Rectal smooth muscle tissue (tissue), 1 donor: ENCODE measurements at regions not wholly inside any gene's neighbourhood (a gene's known extent, or its start where the extent isn't known, plus 50 kb on each side); places are given as distances from the start of the nearest gene placed in this dataset.
"Not testable (repeated sequence)": the region's sequence is repeated elsewhere in the genome, so short reads cannot be mapped to it uniquely, and the experiment has no call there.

Experiments
- H3K27ac ChIP-seq: one replicate; pipeline ENCODE4 v1.7.0; 2013; ENCODE audit warnings: low read depth, low read length, inconsistent platforms
- H3K27me3 ChIP-seq: one replicate; pipeline ENCODE4 v1.7.0; 2013; ENCODE audit warnings: low read length; ENCODE audit not compliant: control insufficient read depth, insufficient read depth
- H3K36me3 ChIP-seq: one replicate; pipeline ENCODE4 v1.7.0; 2013; ENCODE audit warnings: low read length; ENCODE audit not compliant: control insufficient read depth, insufficient read depth
- H3K4me1 ChIP-seq: one replicate; pipeline ENCODE4 v1.7.0; 2013; ENCODE audit warnings: low read length; ENCODE audit not compliant: control insufficient read depth, insufficient read depth
- H3K4me3 ChIP-seq: one replicate; pipeline ENCODE4 v1.7.0; 2013; ENCODE audit warnings: low read length
- H3K9ac ChIP-seq: one replicate; pipeline ENCODE4 v1.7.0; 2013; ENCODE audit warnings: low read length

DNA sequence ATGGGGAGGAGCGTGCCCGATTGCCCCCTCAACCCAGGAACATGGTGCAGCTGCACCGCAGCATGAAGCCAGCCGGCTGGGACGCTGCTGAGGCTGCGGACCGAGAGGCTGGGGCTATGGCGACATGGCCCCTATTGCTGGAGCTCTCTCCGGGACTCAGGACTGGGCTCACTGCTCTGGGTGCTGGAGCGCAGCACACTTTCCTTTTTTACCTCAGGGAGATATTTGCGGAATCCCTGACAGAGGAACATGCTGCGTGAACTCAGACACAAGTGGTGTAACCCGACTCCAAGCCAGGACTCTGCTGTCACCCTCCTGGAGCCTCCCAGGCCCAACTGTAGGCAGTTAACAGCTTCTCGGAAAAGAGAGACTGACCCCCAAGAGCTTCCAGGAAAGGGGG lies 137.2 kb upstream of the NBPF9 start:
- not testable (repeated sequence) for H3K9ac ChIP-seq, H3K36me3 ChIP-seq, H3K4me1 ChIP-seq, H3K27ac ChIP-seq, H3K27me3 ChIP-seq, H3K4me3 ChIP-seq

DNA sequence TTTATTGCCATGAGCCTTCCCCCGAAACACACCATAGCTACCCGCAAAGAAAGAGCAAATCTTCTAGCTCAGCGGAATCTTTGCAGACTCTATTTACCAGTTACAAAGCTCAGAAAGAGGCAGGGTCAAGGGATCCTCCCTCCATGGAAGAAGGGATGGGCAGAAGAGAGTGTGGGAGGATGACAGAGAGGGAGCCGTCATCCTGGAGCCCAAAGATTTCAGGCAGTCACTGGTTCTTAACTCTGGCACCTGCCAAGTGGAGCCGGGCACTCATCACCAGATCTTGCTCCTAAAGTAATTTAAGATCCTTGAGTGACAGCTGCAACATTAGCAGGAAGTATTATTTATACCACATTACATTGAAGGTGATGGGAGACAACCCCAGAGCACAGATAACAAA lies 137.9 kb upstream of the NBPF9 start:
- not testable (repeated sequence) for H3K9ac ChIP-seq, H3K36me3 ChIP-seq, H3K4me3 ChIP-seq, H3K4me1 ChIP-seq, H3K27me3 ChIP-seq, H3K27ac ChIP-seq

DNA sequence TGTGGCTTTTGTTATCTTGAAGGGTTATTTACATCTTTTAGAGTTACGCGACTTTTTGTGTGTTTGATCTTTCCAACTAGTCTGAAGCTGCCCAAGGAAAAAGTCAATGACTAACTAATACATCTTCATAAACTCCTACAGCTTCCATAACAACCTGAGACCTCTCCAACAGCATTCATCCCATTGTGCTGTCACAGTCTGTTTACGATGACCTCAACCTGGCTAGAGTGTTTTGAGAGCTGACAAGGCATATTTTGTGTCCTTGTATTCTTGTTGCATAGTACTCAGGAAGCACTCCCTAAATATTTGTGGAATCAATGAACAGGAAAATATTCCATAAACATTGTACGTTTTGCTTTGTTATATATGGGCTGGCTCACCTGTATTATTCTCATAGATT lies 140.2 kb upstream of the NBPF9 start:
- not testable (repeated sequence) for H3K4me1 ChIP-seq, H3K9ac ChIP-seq, H3K4me3 ChIP-seq, H3K27ac ChIP-seq, H3K36me3 ChIP-seq, H3K27me3 ChIP-seq

GRCh38 chr1:149244621-149245020 lies 141.3 kb upstream of the NBPF9 start:
- H3K36me3 ChIP-seq, H3K9ac ChIP-seq, H3K27ac ChIP-seq, H3K27me3 ChIP-seq, H3K4me3 ChIP-seq, H3K4me1 ChIP-seq: not testable (repeated sequence)

GRCh38 chr1:149246212-149246611 lies 142.9 kb upstream of the NBPF9 start:
- H3K9ac ChIP-seq, H3K27me3 ChIP-seq, H3K4me3 ChIP-seq, H3K4me1 ChIP-seq, H3K36me3 ChIP-seq, H3K27ac ChIP-seq: not testable (repeated sequence)

- H3K27ac ChIP-seq, H3K36me3 ChIP-seq, H3K4me1 ChIP-seq, H3K9ac ChIP-seq, H3K27me3 ChIP-seq, H3K4me3 ChIP-seq: not testable (repeated sequence)
Measured at GRCh38 chr1:149248610-149249009, 145.3 kb upstream of the NBPF9 start.

- not testable (repeated sequence) for H3K27ac ChIP-seq
Measured at GRCh38 chr1:149249850-149250467, 146.6 kb upstream of the NBPF9 start.

GRCh38 chr1:149254894-149255847 lies 151.8 kb upstream of the NBPF9 start:
- H3K9ac ChIP-seq, H3K27ac ChIP-seq, H3K27me3 ChIP-seq, H3K36me3 ChIP-seq, H3K4me3 ChIP-seq, H3K4me1 ChIP-seq: not testable (repeated sequence)

More at GRCh38 chr1:149249850-149250467, 146.6 kb upstream of the NBPF9 start:
- not testable (repeated sequence) for H3K4me3 ChIP-seq, H3K9ac ChIP-seq, H3K27me3 ChIP-seq, H3K36me3 ChIP-seq, H3K4me1 ChIP-seq

GRCh38 chr1:149260284-149260683 lies 156.9 kb upstream of the NBPF9 start:
- not testable (repeated sequence) for H3K4me3 ChIP-seq, H3K9ac ChIP-seq, H3K36me3 ChIP-seq, H3K27me3 ChIP-seq, H3K27ac ChIP-seq, H3K4me1 ChIP-seq

DNA sequence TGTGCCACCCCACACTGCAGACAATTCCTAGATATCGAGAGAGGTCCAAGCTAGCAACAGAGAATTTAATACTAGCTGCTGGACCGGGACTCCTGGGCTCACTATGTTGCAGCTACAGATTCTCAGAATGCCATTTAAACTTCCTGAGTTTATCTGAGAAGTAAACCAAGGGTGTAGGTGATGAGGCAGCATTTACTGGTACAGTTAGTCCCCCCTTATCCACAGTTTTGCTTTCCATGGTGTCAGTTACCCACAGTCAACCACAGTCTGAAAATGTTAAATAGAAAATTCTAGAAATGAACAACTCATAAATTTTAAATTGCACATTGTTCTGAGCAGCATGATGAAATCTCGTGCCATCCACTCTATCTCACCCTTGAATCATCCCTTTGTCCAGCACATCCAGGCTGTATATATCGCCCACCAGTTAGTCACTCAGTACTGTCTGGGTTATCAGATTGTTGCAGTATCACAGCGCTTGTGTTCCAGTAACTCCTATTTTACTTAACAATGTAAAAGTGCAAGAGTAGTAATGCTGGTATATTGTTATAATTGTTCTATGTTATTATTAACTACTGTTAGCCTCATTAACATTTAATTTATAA lies 157.5 kb upstream of the NBPF9 start:
- H3K4me3 ChIP-seq, H3K27me3 ChIP-seq, H3K4me1 ChIP-seq, H3K9ac ChIP-seq, H3K36me3 ChIP-seq, H3K27ac ChIP-seq: not testable (repeated sequence)

GRCh38 chr1:149267287-149267686 lies 163.9 kb upstream of the NBPF9 start:
- not testable (repeated sequence) for H3K4me3 ChIP-seq, H3K9ac ChIP-seq, H3K27me3 ChIP-seq, H3K4me1 ChIP-seq, H3K27ac ChIP-seq, H3K36me3 ChIP-seq

DNA sequence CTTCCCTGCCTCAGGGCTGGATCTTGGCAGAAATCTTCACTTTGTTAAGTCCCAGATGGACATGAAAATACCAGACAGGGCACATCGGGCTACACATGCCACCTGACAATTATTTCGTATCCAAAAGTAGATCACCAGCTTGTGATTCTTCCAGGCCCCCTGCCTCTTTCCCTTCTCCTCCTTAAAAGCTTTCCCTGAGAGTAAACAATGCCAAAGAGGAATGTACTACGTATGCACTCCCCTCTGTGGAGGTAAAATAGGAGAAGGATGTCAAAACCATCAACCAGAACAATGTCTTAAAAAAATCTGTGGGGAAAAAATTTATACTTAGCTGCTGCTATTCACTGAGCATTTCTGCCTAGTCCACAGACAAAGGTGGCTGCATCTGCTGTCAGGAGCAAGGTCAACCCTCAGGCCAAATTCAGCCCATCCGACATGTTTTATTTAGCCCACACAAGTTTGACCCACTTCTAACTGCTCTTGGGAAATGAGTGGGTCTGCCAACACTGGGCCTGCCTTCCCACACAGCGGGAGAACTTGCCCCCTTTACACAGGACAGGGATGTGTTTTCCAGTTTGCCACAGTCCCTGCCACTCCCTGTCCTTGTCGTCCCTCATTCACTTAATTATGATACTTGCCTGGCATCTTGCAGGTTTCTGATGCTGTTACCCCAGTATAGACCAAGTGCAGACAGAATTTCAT lies 165.8 kb upstream of the NBPF9 start:
- H3K4me1 ChIP-seq, H3K9ac ChIP-seq, H3K36me3 ChIP-seq, H3K27me3 ChIP-seq, H3K27ac ChIP-seq, H3K4me3 ChIP-seq: not testable (repeated sequence)
